ENCODE measurements at regions not wholly inside any gene's neighbourhood (a gene's known extent, or its start where the extent isn't known, plus 50 kb on each side); places are given as distances from the start of the nearest gene placed in this dataset.

DNA sequence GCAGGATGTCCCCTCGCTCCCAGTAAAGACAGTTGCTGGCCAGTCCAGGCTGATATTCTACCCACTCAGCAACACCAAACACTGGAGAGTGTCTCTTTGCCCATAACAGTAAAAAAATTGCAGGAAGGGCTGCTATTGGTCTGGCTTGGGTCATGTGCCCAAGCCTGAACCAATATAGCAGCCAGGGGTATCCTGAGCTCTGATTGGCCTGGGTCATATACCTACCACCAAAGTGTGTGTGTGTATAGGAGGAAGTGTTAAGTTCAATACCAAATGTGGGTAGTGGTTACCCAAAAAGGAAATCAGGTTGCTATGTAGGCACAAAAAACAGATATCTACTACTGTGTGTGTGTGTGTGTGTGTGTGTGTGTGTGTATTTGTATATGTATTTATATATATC lies 373.2 kb downstream of the BCOR start:
- DNase-seq (ENCODE audit: extremely low read depth in 1 of 4, low spot score in 3 of 4) = peak in 1 of 4 experiments; percentile 31
- in situ Hi-C loops (cut with MboI) (no loop called here), intact Hi-C loops (cut with micrococcal nuclease) (no loop called here)
- WGBS (ENCODE audit: insufficient coverage, low coverage, missing lambda C conversion rate) = 8% methylated on average over 1 of the region's 1 CpG
- H3K4me3 ChIP-seq = no peak overlapping the region
- H3K27ac ChIP-seq (ENCODE audit: extremely low read depth, low read depth, low read length) = no peak overlapping the region
- H3K36me3 ChIP-seq (ENCODE audit: control insufficient read depth, insufficient read depth, low read length) = no peaks in the 10 kb centered on the region
- no peaks in the 10 kb centered on the region for H4K20me1 ChIP-seq (replicated peaks; ENCODE audit: control insufficient read depth, insufficient read depth, low read length)
- no peaks in the 10 kb centered on the region; a peak in 2 of 5 replicates for H3K4me1 ChIP-seq (replicated peaks in 1 of 2; ENCODE audit: control insufficient read depth in 2 of 2, insufficient read depth in 2 of 2, low read length in 2 of 2)
- no peak for FAIRE-seq
- no TSS peak for BruUV-seq (replicated peaks)
- no peak overlapping the region for H3K4me2 ChIP-seq (ENCODE audit: insufficient read depth, low read length)
- H2AFZ ChIP-seq (ENCODE audit: low read depth, low read length) = peak overlapping the region; percentile 39; the same call in 1 of the 2 replicates
- H3K27me3 ChIP-seq (ENCODE audit: control insufficient read depth in 2 of 2, insufficient read depth in 2 of 2, low read length in 2 of 2) = no peaks in the 10 kb centered on the region
- TF ChIP-seq, protein P1, sequence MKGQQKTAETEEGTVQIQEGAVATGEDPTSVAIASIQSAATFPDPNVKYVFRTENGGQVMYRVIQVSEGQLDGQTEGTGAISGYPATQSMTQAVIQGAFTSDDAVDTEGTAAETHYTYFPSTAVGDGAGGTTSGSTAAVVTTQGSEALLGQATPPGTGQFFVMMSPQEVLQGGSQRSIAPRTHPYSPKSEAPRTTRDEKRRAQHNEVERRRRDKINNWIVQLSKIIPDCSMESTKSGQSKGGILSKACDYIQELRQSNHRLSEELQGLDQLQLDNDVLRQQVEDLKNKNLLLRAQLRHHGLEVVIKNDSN (CRISPR knock-in tag; IDR thresholded peaks at IDR 0.05) = peak; percentile 70
- TF ChIP-seq RAD51 (IDR thresholded peaks at IDR 0.05; ENCODE audit: borderline replicate concordance, low read depth) (peak; percentile 54; the same call in 1 of the 2 replicates), ZNF79 (CRISPR knock-in tag; IDR thresholded peaks at IDR 0.05; ENCODE audit: low read depth) (no peak), DMBX1 (CRISPR knock-in tag; IDR thresholded peaks at IDR 0.05; ENCODE audit: borderline replicate concordance) (no peak), PHF21A (IDR thresholded peaks at IDR 0.05; ENCODE audit: borderline replicate concordance, low read depth) (no peak), SMAD2 (IDR thresholded peaks at IDR 0.05; ENCODE audit: low read depth, low read length) (no peak), CREB1 (IDR thresholded peaks at IDR 0.05) (no peak), CREB1 (CRISPR knock-in tag; IDR thresholded peaks at IDR 0.05) (no peak), EP300 (IDR thresholded peaks at IDR 0.05; ENCODE audit: low read length) (no peak), NFRKB (IDR thresholded peaks at IDR 0.05; ENCODE audit: low read depth) (no peak), ZNF57 (CRISPR knock-in tag; IDR thresholded peaks at IDR 0.05) (no peak)
- TF ChIP-seq, protein P2, sequence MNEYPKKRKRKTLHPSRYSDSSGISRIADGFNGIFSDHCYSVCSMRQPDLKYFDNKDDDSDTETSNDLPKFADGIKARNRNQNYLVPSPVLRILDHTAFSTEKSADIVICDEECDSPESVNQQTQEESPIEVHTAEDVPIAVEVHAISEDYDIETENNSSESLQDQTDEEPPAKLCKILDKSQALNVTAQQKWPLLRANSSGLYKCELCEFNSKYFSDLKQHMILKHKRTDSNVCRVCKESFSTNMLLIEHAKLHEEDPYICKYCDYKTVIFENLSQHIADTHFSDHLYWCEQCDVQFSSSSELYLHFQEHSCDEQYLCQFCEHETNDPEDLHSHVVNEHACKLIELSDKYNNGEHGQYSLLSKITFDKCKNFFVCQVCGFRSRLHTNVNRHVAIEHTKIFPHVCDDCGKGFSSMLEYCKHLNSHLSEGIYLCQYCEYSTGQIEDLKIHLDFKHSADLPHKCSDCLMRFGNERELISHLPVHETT (CRISPR knock-in tag; conservative IDR thresholded peaks at IDR 0.05 in 1 of 2, IDR thresholded peaks at IDR 0.05 in 1 of 2) = no peak
- TF ChIP-seq, protein P3, sequence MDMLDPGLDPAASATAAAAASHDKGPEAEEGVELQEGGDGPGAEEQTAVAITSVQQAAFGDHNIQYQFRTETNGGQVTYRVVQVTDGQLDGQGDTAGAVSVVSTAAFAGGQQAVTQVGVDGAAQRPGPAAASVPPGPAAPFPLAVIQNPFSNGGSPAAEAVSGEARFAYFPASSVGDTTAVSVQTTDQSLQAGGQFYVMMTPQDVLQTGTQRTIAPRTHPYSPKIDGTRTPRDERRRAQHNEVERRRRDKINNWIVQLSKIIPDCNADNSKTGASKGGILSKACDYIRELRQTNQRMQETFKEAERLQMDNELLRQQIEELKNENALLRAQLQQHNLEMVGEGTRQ (CRISPR knock-in tag; IDR thresholded peaks at IDR 0.05) = peak; percentile 67
- ChIA-PET POLR2A (interaction anchor here (0.6 kb wide), 1 partner anchor 597 kb away, joined by 3 read pairs; no protein-coding TSS in a partner anchor), CTCF (ENCODE audit: low intra/inter-chr PET ratio) (no interaction called here)
- H3K9ac ChIP-seq (ENCODE audit: insufficient read depth in 1 of 2, low read depth in 2 of 2, low read length in 2 of 2) = no peak overlapping the region
- ATAC-seq = peak; percentile 62
- no peaks in the 10 kb centered on the region for H3K9me1 ChIP-seq (ENCODE audit: control insufficient read depth, insufficient read depth, low read length)
- no peaks in the 10 kb centered on the region for H3K9me3 ChIP-seq (replicated peaks; ENCODE audit: control insufficient read depth, insufficient read depth, low read depth, low read length)
- no peaks in the 10 kb centered on the region for H3K79me2 ChIP-seq (ENCODE audit: control insufficient read depth, insufficient read depth, low read length)
